GM19463 (cell line): ENCODE measurements at regions not wholly inside any gene's neighbourhood (a gene's known extent, or its start where the extent isn't known, plus 50 kb on each side); places are given as distances from the start of the nearest gene placed in this dataset.
A peak's percentile ranks its signal among the peaks of the same experiment; 100 is the strongest.
"Not testable (repeated sequence)": the region's sequence is repeated elsewhere in the genome, so short reads cannot be mapped to it uniquely, and the experiment has no call there.

Experiments used
- ATAC-seq: cut with Tn5 transposase; IDR thresholded peaks from one replicate; pipeline ENCODE4 v1.9.1; 2021; ENCODE audit warnings: mild to moderate bottlenecking, moderate library complexity; ENCODE audit not compliant: unreplicated experiment

DNA sequence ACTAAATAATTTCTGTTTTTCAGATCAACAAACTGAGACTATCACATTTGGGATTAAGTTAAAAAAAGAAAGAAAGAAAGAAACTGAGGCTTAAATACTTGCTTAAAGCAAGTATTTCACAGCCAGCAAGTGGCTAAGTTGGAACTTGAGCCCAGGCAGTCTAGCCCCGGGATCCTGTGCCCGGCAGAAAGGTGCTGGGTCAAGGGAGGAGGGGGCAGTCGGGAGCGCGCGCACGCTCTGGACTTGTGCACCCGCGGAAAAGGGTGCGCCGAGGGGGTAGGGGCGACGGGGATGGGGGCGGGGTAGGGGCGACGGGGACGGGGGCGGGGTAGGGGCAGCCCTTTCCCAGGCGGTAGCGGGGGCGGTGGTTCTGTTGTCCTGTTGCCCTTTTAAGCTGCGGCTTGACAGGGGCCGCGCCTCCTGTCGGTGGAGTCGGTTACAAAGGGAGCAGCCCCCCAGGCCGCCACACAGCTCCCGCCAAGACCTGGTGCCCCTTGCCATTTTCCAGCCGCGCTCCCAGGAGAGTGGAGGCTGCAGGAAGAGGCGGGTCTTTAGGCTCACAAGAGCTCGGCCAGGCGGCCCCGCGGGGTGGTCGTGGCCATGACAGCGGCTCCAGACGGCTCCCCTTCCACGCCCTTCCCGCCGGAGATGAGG is 60.6 kb downstream of the GOLGA8T start:
- ATAC-seq, result not testable (repeated sequence)

DNA sequence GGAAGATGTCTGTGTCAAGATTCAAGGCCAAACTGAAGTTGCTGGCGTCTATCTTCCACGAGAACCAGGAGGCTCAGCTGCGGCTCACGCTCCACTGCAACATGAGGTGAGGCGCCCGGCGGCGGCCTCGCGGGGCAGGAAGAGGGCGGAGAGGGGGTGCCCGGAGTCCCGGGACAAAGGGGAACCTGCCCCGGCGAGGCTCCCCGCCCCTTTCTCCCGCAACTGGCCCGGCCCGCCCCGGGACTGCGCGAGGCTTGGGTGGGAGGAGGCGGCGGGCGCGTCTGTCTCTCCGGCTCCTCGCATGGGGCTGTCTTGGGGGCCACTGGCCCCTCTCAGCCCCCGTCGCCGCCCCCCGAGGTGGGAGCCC is 61.1 kb downstream of the GOLGA8T start:
- ATAC-seq, result not testable (repeated sequence)

DNA sequence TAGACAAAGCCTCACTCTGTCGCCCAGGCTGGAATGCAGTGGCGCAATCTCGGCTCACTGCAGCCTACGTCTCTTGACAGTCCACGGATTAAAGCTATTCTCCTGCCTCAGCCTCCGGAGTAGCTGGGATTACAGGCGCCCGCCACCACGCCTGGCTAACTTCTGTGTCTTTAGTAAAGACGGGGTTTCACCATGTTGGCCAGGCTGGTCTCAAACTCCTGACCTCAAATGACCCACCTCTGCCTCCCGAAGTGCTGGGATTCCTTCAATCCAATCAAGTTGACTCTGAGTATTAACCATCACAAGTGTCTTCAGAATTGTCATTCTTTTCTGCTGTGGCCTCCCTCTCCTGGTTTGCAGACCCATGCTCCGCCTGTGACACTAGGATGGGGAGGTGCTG is 61.9 kb downstream of the GOLGA8T start:
- not testable (repeated sequence) for ATAC-seq

DNA sequence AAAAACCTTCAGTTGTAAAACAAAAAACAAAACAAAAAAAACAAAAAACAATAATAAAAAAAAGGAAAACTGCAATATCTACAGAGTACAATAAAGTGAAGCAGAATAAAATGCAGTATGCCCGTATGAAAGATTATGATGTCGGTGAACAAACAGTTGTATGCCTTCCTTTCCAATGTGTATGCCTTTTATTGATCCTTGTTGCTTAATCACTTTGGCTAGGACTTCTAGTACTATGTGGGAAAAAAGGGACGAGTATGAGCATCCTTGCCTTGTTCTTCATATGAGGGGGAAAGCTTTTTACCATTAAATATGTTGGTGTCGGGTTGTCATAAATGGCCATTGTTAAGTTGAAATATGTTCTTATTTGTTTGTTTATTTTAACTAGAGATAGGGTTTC is 66.7 kb downstream of the GOLGA8T start:
- not testable (repeated sequence) for ATAC-seq

DNA sequence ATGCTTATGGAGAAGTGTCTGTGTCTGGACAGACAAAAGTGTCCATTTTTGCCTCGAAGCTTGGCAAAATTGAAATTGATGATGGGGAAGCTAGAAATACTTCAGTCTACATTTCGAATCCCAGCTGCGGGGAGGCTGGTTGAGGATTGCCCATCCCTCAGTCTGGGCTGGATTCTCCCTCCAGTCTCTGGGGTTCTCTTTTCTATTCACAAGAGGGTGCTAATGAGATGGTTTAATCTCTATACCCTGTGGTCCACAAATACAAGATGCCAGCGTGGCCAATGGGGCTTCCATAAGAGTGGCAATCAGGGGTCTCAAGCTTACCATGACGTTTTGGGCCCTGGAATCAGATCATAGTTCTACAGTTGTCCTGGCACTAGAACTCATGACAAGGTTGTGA is 78.9 kb downstream of the GOLGA8T start:
- ATAC-seq, result not testable (repeated sequence)

DNA sequence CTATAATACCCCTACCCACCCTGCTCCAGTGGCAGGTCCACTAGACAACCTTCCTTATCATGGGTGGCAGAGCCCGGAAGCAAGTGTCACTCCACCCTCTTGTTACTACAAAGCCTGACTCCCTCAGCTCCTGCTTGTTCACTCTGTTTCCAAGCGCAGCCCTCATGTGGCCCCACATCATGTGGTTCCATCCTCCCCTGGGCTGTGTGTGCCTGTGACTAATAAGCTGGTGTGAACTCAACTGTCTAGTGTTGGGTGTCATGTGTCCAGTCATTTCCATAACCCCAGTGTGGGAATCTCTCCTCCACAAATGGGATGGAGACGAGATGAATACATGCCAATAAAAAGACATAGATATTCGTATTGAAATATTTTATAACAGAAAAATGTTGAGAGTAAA is 87.0 kb downstream of the GOLGA8T start:
- ATAC-seq, result not testable (repeated sequence)

DNA sequence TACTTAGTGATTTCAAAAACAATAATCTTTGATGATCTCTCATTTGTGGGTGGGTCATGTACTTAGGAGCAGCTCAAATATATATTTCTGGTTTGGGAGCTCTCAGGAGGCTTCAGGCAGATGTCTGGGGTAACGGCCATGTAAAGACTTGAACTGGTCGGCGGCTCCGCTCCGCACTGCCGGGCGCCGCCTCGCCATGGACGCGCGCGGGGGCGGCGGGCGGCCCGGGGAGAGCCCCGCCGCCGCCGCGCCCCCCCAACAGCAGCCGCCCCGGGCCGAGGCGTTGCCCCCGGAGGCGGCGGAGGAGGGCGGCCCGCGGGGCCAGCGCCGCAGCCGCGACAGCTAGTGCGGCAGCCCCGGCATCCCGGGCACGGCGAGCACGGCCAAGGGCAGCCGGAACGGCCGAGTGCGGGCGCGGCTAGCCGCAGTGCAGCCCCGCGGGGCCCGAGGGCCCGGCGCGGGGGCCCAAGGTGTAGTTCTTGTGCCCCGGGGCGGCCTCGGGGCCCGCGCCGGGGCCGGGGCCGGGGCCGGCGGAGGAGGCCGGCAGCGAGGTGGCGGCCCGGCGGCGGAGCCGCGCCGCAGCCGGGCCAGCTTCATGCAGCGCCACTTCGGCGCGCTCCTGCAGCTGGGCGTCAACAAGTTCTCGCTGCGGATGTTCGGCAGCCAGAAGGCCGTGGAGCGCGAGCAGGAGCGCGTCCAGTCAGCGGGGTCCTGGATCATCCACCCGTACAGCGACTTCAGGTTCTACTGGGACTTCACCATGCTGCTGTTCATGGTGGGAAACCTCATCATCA is 88.1 kb downstream of the GOLGA8T start:
- not testable (repeated sequence) for ATAC-seq

DNA sequence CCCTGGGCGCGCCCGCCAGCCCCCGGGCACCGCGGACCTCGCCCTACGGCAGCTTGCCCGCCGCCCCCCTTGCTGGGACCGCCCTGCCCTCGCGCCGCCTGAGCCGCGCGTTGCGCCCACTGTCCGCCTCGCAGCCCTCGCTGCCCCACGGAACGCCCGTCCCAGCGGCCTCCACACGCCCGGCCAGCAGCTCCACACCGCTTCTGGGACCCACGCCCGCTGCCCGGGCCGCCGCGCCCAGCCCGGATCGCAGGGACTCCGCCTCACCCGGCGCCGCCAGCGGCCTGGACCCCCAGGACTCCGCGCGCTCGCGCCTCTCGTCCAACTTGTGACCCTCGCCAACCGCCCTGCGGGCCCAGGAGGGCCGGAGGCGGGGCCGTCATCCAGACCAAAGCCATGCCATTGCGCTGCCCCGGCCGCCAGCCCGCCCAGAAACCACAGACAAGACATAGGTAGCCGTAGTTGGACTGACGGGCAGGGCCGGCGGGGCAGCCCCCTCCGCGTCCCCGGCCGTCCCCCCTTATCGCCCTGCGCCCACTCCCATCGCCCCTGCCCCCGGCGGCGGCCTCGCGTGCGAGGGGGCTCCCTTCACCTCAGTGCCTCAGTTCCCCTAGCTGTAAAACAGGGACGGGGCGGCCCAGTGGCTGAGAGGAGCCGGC is 90.5 kb downstream of the GOLGA8T start:
- not testable (repeated sequence) for ATAC-seq

DNA sequence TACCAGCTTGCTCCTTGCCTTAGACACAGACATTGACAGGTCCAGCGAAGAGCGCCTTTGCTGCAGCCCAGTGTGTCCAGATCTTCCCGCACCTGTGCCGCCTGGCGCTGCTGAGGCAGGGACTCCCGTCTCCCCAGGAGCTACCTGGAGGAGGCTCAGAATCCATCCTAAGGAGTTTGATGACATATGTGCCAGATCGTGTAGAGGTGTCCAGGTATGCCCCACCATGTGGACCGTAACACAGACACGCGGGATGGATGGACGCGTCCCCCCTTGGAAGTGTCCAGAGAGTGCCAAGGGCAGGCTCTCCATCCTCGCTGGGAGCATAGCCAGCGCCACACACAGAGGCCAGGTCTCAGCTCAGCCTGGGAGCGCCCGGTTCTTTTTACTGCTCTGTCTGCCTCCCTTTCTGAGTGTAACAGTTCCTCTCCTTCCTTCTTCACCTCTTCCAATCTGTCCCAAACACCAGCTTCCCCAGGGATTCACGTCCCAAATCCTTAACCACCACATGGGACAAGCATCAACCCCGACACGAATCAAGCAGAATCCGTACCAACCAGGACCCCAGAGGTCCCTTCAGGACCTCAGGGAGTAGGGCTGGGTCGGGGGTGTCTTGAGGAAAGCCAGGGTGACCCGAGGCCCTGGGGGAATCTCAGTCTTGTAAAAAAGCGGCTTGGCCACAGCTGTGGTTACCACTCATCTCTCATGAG is 126.7 kb downstream of the GOLGA8T start:
- not testable (repeated sequence) for ATAC-seq

DNA sequence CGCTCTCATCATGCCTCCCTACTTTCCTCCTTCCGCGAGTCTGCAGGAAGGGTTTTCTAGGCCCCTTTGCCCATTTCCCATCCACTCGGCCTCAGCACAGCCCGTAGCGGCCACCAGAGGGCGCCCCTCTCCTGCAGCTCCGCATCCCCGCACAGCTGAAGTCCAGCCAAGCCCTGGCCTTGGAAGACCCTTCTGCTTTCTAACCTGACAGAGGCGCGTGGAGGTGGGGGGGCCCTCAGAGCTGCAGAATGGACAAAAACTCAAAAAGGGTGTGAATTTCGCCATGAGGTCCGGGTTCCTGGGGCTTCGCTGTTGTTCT is 127.2 kb downstream of the GOLGA8T start:
- ATAC-seq, result peak; percentile 80

DNA sequence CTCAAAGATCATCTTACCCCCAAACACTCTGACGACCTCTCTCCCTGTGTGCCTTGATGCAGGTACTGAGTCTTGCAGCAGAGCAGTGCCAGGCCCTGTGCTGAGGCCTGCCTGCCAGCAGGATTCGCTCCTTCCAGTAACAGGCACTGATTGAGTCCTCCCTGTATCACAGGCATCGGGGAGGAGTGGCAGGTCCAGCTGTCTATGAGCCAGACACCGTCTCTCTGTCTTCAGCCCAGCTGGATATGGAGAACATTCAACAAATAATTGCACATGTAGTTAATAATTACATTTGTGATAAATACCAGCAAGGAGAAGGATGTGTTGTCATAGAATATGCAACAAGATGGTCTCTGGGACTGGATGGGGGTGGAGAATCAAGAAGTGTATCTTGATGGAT is 129.1 kb downstream of the GOLGA8T start:
- ATAC-seq, result not testable (repeated sequence)

DNA sequence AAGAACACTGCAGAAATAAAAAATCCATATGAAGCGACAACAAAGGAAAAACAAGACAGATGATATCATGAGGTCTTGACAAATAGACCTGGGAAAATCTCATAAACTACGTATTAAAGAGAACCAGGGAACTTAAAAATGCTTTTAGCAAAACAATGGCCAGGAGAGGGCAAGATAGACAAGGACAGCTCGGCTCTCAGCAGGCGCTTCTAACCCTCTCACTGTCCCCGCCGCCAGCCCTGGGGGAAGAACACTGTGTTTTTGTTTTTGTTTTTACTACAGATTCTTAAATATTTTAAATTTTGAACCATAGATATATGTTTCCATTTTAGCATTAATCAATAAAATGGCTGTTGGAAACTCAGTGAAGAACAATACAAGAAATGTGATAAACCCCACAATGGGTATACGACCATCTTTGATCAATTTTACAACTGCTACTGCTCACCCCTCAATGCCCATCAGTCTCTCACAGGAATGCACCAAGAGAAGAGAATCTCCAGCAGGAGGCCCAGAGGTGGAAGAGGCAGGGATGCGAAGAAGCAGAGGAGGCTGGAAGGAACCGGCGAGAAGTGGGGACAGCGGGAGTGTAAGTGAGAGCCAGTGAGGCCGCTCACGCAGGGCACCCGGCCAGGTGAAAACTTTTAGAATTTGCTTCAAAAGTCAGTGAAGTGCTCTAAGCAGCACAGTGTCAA is 98.0 kb downstream of the CHRFAM7A start:
- ATAC-seq, result not testable (repeated sequence)

DNA sequence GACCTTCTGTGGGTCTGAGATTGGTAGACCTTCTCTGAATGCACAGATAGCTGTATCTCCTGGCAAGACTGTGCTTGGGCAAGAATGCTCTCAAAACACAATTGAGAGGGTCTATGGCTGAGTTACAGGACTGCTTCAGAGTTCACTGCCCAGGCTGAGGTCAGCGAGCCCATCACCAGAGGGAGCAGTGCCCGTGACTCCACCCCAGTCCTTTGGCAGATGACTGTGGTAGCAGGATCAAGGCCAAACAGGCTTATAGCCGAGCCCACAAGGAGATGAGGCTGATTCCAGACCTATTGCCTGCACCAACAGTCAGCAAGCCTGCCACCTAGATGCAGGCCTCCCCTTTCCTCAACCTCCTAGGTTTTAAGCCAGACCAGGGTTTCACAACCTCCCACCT is 89.4 kb downstream of the CHRFAM7A start:
- not testable (repeated sequence) for ATAC-seq
